Subcutaneous abdominal adipose tissue (tissue), 5 donors: ENCODE measurements at regions not wholly inside any gene's neighbourhood (a gene's known extent, or its start where the extent isn't known, plus 50 kb on each side); places are given as distances from the start of the nearest gene placed in this dataset.
"Not testable (repeated sequence)": the region's sequence is repeated elsewhere in the genome, so short reads cannot be mapped to it uniquely, and the experiment has no call there.

Source experiments
- H3K27ac ChIP-seq: one replicate; pipeline ENCODE4 v1.7.0; 2013; ENCODE audit warnings: low read depth, mild to moderate bottlenecking, inconsistent platforms, low read length, moderate library complexity
- H3K27me3 ChIP-seq, 5 donors: one replicate each; pipeline ENCODE4 v1.7.0; 2013; ENCODE audit warnings: low read length in 5 of 5, inconsistent platforms in 1 of 5; ENCODE audit not compliant: control insufficient read depth in 5 of 5, insufficient read depth in 4 of 5
- H3K36me3 ChIP-seq, 5 donors: one replicate each; pipeline ENCODE4 v1.7.0; 2013; ENCODE audit warnings: low read length in 5 of 5; ENCODE audit not compliant: control insufficient read depth in 5 of 5, insufficient read depth in 5 of 5
- H3K4me1 ChIP-seq, 5 donors: one replicate each; pipeline ENCODE4 v1.7.0; 2013; ENCODE audit warnings: low read length in 5 of 5, mild to moderate bottlenecking in 3 of 5, moderate library complexity in 1 of 5; ENCODE audit not compliant: control insufficient read depth in 5 of 5, insufficient read depth in 5 of 5
- H3K4me3 ChIP-seq, 5 donors: one replicate each; pipeline ENCODE4 v1.7.0; 2013; ENCODE audit warnings: low read length in 5 of 5, low read depth in 1 of 5
- H3K9ac ChIP-seq, 5 donors: one replicate each; pipeline ENCODE4 v1.7.0; 2013; ENCODE audit warnings: low read length in 5 of 5, mild to moderate bottlenecking in 4 of 5, moderate library complexity in 3 of 5
- H3K9me3 ChIP-seq, 5 donors: one replicate each; pipeline ENCODE4 v1.7.0; 2013; ENCODE audit warnings: low read length in 5 of 5; ENCODE audit not compliant: control insufficient read depth in 5 of 5
- donor health status: healthy.
- donor health status: healthy.
- donor health status: healthy.
- donor health status: healthy.
- donor health status: healthy.

DNA sequence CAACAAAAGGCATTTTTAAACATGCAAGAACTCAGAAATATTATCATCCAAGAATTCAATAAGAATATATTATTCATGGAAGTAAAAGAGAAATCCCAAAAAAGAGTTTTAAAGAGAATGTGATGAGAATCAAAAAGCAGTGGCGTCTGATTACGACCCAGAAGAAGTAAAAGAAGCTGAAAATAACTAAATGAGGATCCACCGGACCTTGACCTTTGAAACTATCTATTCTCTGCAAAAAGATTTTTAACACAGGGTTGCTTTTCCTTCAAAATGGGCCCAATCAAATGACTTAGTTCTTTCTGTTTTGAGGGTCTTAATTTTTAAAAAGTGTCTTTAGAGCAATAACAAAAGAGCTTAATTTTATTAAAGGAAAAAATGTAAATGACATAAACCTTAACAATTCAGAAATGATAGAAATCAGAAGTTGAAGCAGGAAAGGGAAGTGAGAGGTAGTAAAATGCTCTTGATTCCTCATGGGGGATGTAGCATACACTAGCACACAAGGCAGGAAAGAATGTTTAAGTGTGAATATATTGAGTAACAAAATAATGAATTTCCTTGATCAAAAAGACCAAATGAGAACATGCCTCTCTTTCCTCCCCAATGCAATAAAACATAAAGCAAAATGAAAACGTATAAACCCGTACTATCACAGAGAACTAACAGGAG lies 223.1 kb upstream of the PRDM1 start:
- Histone ChIP-seq H3K9me3 (no peaks in the 10 kb centered on the region), H3K4me3 (no peak overlapping the region), H3K27me3 (no peaks in the 10 kb centered on the region), H3K27ac (no peak overlapping the region), H3K4me1 (no peaks in the 10 kb centered on the region), H3K36me3 (no peaks in the 10 kb centered on the region), H3K9ac (no peak overlapping the region)

DNA sequence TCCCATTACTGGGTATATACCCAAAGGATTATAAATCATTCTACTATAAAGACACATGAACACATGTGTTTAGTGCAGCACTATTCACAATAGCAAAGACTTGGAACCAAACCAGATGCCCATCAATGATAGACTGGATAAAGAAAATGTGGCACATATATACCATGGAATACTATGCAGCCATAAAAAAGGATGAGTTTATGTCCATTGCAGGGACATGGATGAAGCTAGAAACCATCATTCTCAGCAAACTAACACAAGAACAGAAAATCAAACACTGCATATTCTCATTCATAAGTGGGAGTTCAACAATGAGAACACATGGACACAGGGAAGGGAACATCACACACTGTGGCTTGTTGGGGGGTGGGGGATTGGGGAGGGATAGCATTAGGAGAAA lies 225.2 kb upstream of the PRDM1 start:
- not testable (repeated sequence) for H3K27me3 ChIP-seq, H3K4me1 ChIP-seq, H3K9me3 ChIP-seq, H3K36me3 ChIP-seq, H3K4me3 ChIP-seq, H3K27ac ChIP-seq, H3K9ac ChIP-seq

DNA sequence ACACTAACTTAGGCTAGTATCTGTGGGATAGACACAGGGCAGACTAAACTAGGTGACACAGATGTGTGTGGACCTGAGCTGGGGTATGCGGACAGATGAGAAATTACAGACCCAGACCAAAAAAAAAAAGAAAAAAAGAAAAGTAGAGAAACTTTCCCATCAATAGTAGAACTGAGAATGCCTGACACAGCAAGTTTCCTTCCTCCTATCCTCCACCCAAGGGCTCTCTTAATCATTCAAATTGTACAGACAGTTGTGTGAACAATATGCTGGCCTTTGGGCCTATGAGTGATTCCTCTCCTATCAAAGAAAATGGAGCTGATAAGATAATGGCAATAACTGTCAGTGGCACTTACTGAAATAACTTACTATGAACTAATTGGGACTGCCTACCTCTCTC lies 226.7 kb upstream of the PRDM1 start:
- no peaks in the 10 kb centered on the region for H3K4me1 ChIP-seq
- H3K27ac ChIP-seq = no peak overlapping the region
- H3K27me3 ChIP-seq = no peaks in the 10 kb centered on the region
- no peaks in the 10 kb centered on the region for H3K36me3 ChIP-seq
- no peak overlapping the region for H3K4me3 ChIP-seq
- no peaks in the 10 kb centered on the region for H3K9me3 ChIP-seq
- H3K9ac ChIP-seq = no peak overlapping the region

DNA sequence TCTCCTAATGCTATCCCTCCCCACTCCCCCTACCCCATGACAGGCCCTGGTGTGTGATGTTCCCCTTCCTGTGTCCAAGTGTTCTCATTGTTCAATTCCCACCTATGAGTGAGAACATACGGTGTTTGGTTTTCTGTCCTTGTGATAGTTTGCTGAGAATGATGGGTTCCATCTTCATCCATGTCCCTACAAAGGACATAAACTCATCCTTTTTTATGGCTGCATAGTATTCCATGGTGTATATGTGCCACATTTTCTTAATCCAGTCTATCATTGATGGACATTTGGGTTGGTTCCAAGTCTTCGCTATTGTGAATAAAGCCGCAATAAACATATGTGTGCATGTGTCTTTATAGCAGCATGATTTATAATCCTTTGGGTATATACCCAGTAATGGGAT lies 227.5 kb upstream of the PRDM1 start:
- not testable (repeated sequence) for H3K9me3 ChIP-seq, H3K36me3 ChIP-seq, H3K4me3 ChIP-seq, H3K27me3 ChIP-seq, H3K4me1 ChIP-seq, H3K9ac ChIP-seq, H3K27ac ChIP-seq

DNA sequence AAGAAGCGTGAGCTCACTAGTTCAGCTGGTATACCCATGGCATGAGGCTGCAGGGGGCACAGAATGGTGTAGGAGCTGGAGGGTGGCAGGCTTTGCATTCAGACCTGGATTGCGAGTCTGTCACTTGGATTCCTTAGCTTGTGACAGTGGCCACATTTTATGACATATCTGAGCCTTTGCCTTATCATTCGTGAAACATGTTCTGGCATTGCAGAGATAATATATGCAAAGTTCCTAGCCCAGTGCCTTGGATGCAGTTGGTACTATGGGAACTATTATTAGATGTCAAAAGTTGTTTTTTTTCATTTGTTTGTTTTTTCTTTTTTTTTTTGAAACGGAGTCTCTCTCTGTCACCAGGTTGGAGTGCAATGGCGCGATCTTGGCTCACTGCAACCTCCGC lies 230.7 kb upstream of the PRDM1 start:
- H3K4me3 ChIP-seq = no peak overlapping the region
- H3K9ac ChIP-seq = no peak overlapping the region
- H3K27me3 ChIP-seq = no peaks in the 10 kb centered on the region
- no peak overlapping the region for H3K27ac ChIP-seq
- no peaks in the 10 kb centered on the region for H3K36me3 ChIP-seq
- H3K4me1 ChIP-seq = peaks cover 0 to 4% (median 0%) of the 10 kb centered on the region in 5 donors
- H3K9me3 ChIP-seq = no peaks in the 10 kb centered on the region

DNA sequence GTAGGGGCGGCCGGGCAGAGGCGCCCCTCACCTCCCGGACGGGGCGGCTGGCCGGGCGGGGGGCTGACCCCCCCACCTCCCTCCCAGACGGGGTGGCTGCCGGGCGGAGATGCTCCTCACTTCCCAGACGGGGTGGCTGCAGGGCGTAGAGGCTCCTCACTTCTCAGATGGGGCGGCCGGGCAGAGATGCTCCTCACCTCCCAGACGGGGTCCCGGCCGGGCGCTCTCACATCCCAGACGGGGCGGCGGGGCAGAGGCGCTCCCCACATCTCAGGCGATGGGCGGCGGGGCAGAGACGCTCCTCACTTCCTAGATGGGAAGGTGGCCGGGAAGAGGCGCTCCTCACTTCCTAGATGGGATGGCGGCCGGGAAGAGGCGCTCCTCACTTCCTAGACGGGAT lies 232.2 kb upstream of the PRDM1 start:
- not testable (repeated sequence) for H3K4me1 ChIP-seq, H3K27ac ChIP-seq, H3K9ac ChIP-seq, H3K36me3 ChIP-seq, H3K9me3 ChIP-seq, H3K27me3 ChIP-seq, H3K4me3 ChIP-seq

DNA sequence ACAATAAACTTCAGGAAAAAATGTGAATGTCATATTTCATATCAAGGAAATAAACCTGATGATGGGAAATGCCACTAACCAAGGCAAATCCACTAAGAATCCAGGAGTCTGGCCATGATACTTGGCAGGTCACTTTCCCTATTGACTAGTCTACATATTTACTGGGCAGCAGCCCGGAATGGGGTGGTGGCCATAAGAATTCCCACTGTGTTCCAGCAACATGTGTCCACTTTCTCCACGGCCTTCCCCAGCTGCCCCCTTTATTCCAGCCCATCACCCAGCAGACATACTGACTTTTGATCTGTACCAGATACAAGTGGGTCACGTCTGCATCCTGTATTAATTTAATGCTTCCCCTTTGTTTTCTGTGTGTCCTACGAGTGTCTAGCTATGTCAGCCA lies 234.5 kb upstream of the PRDM1 start:
- Histone ChIP-seq H3K36me3 (no peaks in the 10 kb centered on the region), H3K27ac (no peak overlapping the region), H3K27me3 (no peaks in the 10 kb centered on the region), H3K9ac (no peak overlapping the region), H3K4me3 (no peak overlapping the region), H3K4me1 (peaks cover 0 to 4% (median 0%) of the 10 kb centered on the region in 5 donors), H3K9me3 (no peaks in the 10 kb centered on the region)

DNA sequence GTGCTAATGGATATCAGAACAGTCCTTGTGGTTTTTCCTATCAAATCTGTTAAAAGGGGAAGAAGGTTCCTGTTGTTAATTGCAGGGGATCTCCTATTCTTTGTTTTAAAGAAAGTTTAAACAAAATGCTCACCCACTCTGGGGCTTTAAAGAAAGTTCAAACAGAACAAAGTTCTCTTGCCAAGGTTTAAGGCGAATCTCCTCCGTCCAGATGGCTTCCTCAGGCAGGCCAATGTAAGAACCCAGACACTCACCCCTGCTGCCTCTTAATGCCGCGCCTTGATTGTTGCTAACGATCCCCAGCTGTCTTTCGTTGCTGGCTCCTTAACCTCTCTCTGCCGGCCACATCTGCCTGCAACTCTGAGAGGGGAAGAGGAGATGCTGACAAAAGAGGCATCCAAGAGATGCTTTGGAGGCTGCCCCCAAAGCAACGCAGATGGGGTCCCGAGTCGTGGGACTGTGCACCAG lies 235.0 kb upstream of the PRDM1 start:
- no peaks in the 10 kb centered on the region for H3K36me3 ChIP-seq
- H3K9me3 ChIP-seq = no peaks in the 10 kb centered on the region
- no peaks in the 10 kb centered on the region for H3K27me3 ChIP-seq
- H3K4me1 ChIP-seq = peaks cover 0 to 4% (median 0%) of the 10 kb centered on the region in 5 donors
- no peak overlapping the region for H3K4me3 ChIP-seq
- H3K27ac ChIP-seq = no peak overlapping the region
- H3K9ac ChIP-seq = no peak overlapping the region

DNA sequence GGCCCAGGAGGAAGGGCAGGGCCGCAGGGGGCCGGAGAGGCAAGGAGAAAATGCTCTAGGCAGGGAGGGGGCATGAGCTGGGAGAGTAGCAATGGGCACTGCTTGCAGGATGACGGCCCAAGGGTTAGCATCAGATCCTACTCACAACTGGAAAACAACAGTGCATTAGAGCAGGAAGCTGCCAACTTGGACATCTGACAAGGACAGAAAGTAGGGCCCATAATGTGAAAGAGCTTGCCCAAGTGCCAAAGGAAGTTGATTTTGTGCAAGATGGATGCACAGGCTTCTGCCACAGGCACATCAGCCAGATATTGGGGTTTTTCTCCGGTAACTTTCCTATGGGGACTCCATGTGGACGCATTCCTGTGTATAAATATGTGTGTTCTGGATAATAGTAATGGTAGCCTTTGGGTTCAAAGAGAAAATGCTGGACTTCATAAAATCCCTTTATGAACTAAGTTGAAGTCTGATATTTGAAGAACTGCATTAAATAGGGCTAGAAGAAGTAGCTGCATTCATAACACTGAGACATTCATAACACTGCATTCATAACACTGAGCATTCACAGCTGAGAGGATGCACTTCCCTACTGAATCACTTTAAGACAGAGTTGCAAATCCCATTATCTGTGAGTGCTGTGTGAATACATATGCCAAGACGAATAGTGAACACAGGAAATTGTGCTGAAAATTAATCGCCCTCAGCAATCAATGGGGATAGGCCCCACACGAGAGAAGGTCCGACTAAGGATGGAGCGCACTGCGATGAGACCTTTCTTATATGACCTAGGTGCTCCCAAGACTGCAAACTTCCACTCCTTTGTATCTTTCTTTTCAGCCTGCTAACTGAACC lies 235.6 kb upstream of the PRDM1 start:
- H3K9ac ChIP-seq = no peak overlapping the region
- H3K4me3 ChIP-seq = no peak overlapping the region
- H3K27me3 ChIP-seq = no peaks in the 10 kb centered on the region
- no peaks in the 10 kb centered on the region for H3K9me3 ChIP-seq
- H3K36me3 ChIP-seq = no peaks in the 10 kb centered on the region
- peaks cover 0 to 4% (median 0%) of the 10 kb centered on the region in 5 donors for H3K4me1 ChIP-seq
- H3K27ac ChIP-seq = no peak overlapping the region

DNA sequence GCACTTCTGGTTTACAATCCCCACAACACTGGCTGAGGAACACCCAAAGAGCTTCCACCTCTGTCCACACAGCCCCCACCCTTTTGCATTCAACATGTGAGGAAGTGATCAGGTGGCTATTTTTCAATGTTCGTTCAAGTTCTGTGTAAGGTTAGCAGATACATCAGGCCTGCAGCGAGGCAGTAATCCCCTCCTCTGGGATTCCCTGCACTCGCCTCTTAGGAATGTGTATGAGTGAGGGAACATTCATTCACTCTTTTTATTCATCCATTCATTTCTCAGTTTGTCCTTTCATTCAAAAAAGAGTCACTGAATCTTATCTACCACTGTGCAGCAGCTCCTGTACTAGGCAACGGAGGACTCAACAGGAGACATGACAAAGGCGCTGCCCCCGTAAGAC lies 236.4 kb upstream of the PRDM1 start:
- Histone ChIP-seq H3K4me1 (peaks cover 0 to 4% (median 0%) of the 10 kb centered on the region in 5 donors), H3K27me3 (no peaks in the 10 kb centered on the region), H3K9me3 (no peaks in the 10 kb centered on the region), H3K36me3 (no peaks in the 10 kb centered on the region), H3K27ac (no peak overlapping the region), H3K9ac (no peak overlapping the region), H3K4me3 (no peak overlapping the region)
